HEK293 (cell line): ENCODE measurements at regions not wholly inside any gene's neighbourhood (a gene's known extent, or its start where the extent isn't known, plus 50 kb on each side); places are given as distances from the start of the nearest gene placed in this dataset.
A peak's percentile ranks its signal among the peaks of the same experiment; 100 is the strongest.

ENCODE experiments used
- ZBTB17 ChIP-seq: fragments of 450-650 bp; formaldehyde crosslinking; IDR thresholded peaks from 2 replicates; pipeline ENCODE4 v1.5.1; 2016; ENCODE audit warnings: missing biosample characterization, missing genetic modification characterization
- ZNF132 ChIP-seq: fragments of 450-650 bp; formaldehyde crosslinking; IDR thresholded peaks from 2 replicates; pipeline ENCODE4 v1.5.1; 2017; ENCODE audit warnings: missing biosample characterization, missing genetic modification characterization, borderline replicate concordance
- ZNF16 ChIP-seq: fragments of 450-650 bp; formaldehyde crosslinking; IDR thresholded peaks from 2 replicates; pipeline ENCODE4 v1.5.1; 2016; ENCODE audit warnings: low read depth, missing biosample characterization, missing genetic modification characterization
- ZNF174 ChIP-seq: fragments of 450-650 bp; formaldehyde crosslinking; IDR thresholded peaks from 2 replicates; pipeline ENCODE4 v1.5.0; 2017; ENCODE audit warnings: missing biosample characterization, mild to moderate bottlenecking, missing genetic modification characterization
- ZNF19 ChIP-seq: fragments of 450-650 bp; formaldehyde crosslinking; IDR thresholded peaks from 2 replicates; pipeline ENCODE4; 2016; ENCODE audit warnings: missing biosample characterization, missing genetic modification characterization, low read depth
- ZNF214 ChIP-seq: fragments of 450-650 bp; formaldehyde crosslinking; IDR thresholded peaks from 2 replicates; pipeline ENCODE4 v1.5.1; 2017; ENCODE audit warnings: missing biosample characterization, mild to moderate bottlenecking, missing genetic modification characterization, borderline replicate concordance
- ZNF311 ChIP-seq: fragments of 450-650 bp; formaldehyde crosslinking; IDR thresholded peaks from 2 replicates; pipeline ENCODE4 v1.5.1; 2017; ENCODE audit warnings: missing biosample characterization, missing genetic modification characterization, borderline replicate concordance
- ZNF324 ChIP-seq: fragments of 450-650 bp; formaldehyde crosslinking; IDR thresholded peaks from 2 replicates; pipeline ENCODE4 v1.5.1; 2016; ENCODE audit warnings: missing biosample characterization, missing genetic modification characterization
- ZNF335 ChIP-seq: fragments of 450-650 bp; formaldehyde crosslinking; conservative IDR thresholded peaks from 2 replicates; pipeline ENCODE4 v1.5.1; 2016; ENCODE audit warnings: missing biosample characterization, missing genetic modification characterization
- ZNF350 ChIP-seq: fragments of 450-650 bp; formaldehyde crosslinking; IDR thresholded peaks from 2 replicates; pipeline ENCODE4 v1.5.0; 2017; ENCODE audit warnings: missing biosample characterization, mild to moderate bottlenecking, missing genetic modification characterization
- ZNF366 ChIP-seq: fragments of 450-650 bp; formaldehyde crosslinking; conservative IDR thresholded peaks from 2 replicates; pipeline ENCODE4 v1.5.1; 2016; ENCODE audit warnings: missing biosample characterization, missing genetic modification characterization
- ZNF514 ChIP-seq: fragments of 450-650 bp; formaldehyde crosslinking; IDR thresholded peaks from 2 replicates; pipeline ENCODE4 v1.5.1; 2016; ENCODE audit warnings: missing biosample characterization, missing genetic modification characterization
- ZNF623 ChIP-seq: fragments of 450-650 bp; formaldehyde crosslinking; IDR thresholded peaks from 2 replicates; pipeline ENCODE4 v1.5.1; 2016; ENCODE audit warnings: missing biosample characterization, missing genetic modification characterization
- ZNF660 ChIP-seq: fragments of 450-650 bp; IDR thresholded peaks from 2 replicates; pipeline ENCODE4 v1.5.1; 2018; ENCODE audit warnings: missing biosample characterization, mild to moderate bottlenecking, missing genetic modification characterization
- ZNF837 ChIP-seq: fragments of 450-650 bp; formaldehyde crosslinking; IDR thresholded peaks from 2 replicates; pipeline ENCODE4 v1.5.1; 2016; ENCODE audit warnings: missing biosample characterization, missing genetic modification characterization
- TF ChIP-seq, protein P1 (sequence below): fragments of 450-650 bp; formaldehyde crosslinking; conservative IDR thresholded peaks from 2 replicates; pipeline ENCODE4 v1.5.1; 2016; ENCODE audit warnings: low read depth, missing biosample characterization, missing genetic modification characterization
- TF ChIP-seq, protein P2 (sequence below): fragments of 450-650 bp; formaldehyde crosslinking; IDR thresholded peaks from 2 replicates; pipeline ENCODE4 v1.5.1; 2016; ENCODE audit warnings: missing biosample characterization, missing genetic modification characterization
- TF ChIP-seq, protein P3 (sequence below): fragments of 450-650 bp; formaldehyde crosslinking; IDR thresholded peaks from 2 replicates; pipeline ENCODE4 v1.5.1; 2016; ENCODE audit warnings: missing biosample characterization, missing genetic modification characterization
- TF ChIP-seq, protein P4 (sequence below): fragments of 450-650 bp; formaldehyde crosslinking; IDR thresholded peaks from 2 replicates; pipeline ENCODE4 v1.5.1; 2017; ENCODE audit warnings: missing biosample characterization, missing genetic modification characterization
- TF ChIP-seq, protein P5 (sequence below): fragments of 450-650 bp; formaldehyde crosslinking; IDR thresholded peaks from 2 replicates; pipeline ENCODE4 v1.5.1; 2016; ENCODE audit warnings: missing biosample characterization, missing genetic modification characterization
- TF ChIP-seq, protein P6 (sequence below): fragments of 450-650 bp; formaldehyde crosslinking; IDR thresholded peaks from 2 replicates; pipeline ENCODE4 v1.5.1; 2016; ENCODE audit warnings: missing biosample characterization, missing genetic modification characterization

DNA sequence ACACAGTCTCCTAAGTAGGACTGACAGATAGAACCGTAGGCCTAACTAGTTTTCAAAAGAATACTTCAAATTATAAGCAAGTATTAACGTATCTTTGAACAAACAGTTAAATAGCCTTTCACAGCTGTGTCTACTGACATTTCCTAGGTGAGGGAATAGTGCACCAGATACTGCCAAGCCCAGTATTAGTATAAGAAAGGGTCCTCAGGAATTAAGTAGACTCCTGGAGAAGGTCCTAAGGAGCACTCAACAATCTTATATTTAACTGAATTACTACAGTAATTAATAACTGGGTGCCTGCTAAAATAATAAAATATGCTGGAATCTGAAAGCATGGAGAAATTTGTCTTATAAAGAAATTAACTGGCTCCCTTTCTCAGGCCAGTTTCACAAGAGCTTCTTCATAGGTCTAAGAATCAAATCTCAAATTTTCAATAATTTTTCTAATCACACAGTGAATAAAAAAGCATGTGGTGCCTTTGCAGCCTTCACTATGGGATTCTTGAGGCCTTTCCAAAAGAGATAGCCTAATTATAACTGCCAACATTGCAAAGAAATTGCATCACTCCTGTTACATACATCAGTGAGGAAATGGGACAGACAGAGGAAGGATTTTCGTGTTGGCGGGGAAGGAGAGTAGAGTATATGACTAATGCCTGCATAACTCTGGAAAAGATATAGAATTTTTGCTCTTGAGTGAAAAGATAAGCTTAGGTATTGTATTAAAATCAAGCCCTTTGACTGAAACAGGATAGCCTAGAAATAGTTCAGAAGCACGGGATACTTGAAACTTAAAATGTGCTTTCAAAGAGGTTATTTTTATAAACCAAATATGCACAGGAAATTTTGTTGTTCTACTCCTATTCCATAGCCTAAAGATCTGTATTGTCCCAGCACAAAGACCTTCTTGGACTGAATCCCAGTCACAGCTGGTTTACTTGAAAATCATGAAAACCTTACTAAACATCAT lies 228.6 kb upstream of the STK17B start (continued):
- TF ChIP-seq ZNF514 (tag by site-specific recombination) (no peak), ZNF132 (tag by site-specific recombination) (no peak), ZNF324 (tag by site-specific recombination) (no peak), ZNF311 (tag by site-specific recombination) (no peak), ZNF16 (tag by site-specific recombination) (no peak), ZBTB17 (tag by site-specific recombination) (peak; percentile 57), ZNF350 (no peak), ZNF19 (no peak), ZNF837 (no peak), ZNF660 (tag by site-specific recombination) (peak; percentile 58; the same call in 1 of the 2 replicates), ZNF214 (tag by site-specific recombination) (no peak), ZNF174 (tag by site-specific recombination) (no peak), ZNF366 (tag by site-specific recombination) (peak; percentile 49; the same call in 1 of the 2 replicates), ZNF623 (tag by site-specific recombination) (no peak), ZNF335 (peak; percentile 59)
- TF ChIP-seq, protein P1, sequence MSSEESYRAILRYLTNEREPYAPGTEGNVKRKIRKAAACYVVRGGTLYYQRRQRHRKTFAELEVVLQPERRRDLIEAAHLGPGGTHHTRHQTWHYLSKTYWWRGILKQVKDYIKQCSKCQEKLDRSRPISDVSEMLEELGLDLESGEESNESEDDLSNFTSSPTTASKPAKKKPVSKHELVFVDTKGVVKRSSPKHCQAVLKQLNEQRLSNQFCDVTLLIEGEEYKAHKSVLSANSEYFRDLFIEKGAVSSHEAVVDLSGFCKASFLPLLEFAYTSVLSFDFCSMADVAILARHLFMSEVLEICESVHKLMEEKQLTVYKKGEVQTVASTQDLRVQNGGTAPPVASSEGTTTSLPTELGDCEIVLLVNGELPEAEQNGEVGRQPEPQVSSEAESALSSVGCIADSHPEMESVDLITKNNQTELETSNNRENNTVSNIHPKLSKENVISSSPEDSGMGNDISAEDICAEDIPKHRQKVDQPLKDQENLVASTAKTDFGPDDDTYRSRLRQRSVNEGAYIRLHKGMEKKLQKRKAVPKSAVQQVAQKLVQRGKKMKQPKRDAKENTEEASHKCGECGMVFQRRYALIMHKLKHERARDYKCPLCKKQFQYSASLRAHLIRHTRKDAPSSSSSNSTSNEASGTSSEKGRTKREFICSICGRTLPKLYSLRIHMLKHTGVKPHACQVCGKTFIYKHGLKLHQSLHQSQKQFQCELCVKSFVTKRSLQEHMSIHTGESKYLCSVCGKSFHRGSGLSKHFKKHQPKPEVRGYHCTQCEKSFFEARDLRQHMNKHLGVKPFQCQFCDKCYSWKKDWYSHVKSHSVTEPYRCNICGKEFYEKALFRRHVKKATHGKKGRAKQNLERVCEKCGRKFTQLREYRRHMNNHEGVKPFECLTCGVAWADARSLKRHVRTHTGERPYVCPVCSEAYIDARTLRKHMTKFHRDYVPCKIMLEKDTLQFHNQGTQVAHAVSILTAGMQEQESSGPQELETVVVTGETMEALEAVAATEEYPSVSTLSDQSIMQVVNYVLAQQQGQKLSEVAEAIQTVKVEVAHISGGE (tag by site-specific recombination) = no peak
- TF ChIP-seq, protein P2, sequence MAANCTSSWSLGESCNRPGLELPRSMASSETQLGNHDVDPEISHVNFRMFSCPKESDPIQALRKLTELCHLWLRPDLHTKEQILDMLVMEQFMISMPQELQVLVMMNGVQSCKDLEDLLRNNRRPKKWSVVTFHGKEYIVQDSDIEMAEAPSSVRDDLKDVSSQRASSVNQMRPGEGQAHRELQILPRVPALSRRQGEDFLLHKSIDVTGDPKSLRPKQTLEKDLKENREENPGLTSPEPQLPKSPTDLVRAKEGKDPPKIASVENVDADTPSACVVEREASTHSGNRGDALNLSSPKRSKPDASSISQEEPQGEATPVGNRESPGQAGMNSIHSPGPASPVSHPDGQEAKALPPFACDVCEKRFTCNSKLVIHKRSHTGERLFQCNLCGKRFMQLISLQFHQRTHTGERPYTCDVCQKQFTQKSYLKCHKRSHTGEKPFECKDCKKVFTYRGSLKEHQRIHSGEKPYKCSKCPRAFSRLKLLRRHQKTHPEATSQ = no peak
- TF ChIP-seq, protein P3, sequence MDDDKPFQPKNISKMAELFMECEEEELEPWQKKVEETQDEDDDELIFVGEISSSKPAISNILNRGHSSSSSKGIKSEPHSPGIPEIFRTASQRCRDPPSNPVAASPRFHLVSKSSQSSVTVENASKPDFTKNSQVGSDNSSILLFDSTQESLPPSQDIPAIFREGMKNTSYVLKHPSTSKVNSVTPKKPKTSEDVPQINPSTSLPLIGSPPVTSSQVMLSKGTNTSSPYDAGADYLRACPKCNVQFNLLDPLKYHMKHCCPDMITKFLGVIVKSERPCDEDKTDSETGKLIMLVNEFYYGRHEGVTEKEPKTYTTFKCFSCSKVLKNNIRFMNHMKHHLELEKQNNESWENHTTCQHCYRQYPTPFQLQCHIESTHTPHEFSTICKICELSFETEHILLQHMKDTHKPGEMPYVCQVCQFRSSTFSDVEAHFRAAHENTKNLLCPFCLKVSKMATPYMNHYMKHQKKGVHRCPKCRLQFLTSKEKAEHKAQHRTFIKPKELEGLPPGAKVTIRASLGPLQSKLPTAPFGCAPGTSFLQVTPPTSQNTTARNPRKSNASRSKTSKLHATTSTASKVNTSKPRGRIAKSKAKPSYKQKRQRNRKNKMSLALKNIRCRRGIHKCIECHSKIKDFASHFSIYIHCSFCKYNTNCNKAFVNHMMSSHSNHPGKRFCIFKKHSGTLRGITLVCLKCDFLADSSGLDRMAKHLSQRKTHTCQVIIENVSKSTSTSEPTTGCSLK (tag by site-specific recombination) = no peak
- TF ChIP-seq, protein P4, sequence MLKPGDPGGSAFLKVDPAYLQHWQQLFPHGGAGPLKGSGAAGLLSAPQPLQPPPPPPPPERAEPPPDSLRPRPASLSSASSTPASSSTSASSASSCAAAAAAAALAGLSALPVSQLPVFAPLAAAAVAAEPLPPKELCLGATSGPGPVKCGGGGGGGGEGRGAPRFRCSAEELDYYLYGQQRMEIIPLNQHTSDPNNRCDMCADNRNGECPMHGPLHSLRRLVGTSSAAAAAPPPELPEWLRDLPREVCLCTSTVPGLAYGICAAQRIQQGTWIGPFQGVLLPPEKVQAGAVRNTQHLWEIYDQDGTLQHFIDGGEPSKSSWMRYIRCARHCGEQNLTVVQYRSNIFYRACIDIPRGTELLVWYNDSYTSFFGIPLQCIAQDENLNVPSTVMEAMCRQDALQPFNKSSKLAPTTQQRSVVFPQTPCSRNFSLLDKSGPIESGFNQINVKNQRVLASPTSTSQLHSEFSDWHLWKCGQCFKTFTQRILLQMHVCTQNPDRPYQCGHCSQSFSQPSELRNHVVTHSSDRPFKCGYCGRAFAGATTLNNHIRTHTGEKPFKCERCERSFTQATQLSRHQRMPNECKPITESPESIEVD (tag by site-specific recombination) = peak; percentile 68
- TF ChIP-seq, protein P5, sequence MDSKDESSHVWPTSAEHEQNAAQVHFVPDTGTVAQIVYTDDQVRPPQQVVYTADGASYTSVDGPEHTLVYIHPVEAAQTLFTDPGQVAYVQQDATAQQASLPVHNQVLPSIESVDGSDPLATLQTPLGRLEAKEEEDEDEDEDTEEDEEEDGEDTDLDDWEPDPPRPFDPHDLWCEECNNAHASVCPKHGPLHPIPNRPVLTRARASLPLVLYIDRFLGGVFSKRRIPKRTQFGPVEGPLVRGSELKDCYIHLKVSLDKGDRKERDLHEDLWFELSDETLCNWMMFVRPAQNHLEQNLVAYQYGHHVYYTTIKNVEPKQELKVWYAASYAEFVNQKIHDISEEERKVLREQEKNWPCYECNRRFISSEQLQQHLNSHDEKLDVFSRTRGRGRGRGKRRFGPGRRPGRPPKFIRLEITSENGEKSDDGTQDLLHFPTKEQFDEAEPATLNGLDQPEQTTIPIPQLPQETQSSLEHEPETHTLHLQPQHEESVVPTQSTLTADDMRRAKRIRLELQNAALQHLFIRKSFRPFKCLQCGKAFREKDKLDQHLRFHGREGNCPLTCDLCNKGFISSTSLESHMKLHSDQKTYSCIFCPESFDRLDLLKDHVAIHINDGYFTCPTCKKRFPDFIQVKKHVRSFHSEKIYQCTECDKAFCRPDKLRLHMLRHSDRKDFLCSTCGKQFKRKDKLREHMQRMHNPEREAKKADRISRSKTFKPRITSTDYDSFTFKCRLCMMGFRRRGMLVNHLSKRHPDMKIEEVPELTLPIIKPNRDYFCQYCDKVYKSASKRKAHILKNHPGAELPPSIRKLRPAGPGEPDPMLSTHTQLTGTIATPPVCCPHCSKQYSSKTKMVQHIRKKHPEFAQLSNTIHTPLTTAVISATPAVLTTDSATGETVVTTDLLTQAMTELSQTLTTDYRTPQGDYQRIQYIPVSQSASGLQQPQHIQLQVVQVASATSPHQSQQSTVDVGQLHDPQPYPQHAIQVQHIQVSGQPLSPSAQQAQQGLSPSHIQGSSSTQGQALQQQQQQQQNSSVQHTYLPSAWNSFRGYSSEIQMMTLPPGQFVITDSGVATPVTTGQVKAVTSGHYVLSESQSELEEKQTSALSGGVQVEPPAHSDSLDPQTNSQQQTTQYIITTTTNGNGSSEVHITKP (tag by site-specific recombination) = no peak
- TF ChIP-seq, protein P6, sequence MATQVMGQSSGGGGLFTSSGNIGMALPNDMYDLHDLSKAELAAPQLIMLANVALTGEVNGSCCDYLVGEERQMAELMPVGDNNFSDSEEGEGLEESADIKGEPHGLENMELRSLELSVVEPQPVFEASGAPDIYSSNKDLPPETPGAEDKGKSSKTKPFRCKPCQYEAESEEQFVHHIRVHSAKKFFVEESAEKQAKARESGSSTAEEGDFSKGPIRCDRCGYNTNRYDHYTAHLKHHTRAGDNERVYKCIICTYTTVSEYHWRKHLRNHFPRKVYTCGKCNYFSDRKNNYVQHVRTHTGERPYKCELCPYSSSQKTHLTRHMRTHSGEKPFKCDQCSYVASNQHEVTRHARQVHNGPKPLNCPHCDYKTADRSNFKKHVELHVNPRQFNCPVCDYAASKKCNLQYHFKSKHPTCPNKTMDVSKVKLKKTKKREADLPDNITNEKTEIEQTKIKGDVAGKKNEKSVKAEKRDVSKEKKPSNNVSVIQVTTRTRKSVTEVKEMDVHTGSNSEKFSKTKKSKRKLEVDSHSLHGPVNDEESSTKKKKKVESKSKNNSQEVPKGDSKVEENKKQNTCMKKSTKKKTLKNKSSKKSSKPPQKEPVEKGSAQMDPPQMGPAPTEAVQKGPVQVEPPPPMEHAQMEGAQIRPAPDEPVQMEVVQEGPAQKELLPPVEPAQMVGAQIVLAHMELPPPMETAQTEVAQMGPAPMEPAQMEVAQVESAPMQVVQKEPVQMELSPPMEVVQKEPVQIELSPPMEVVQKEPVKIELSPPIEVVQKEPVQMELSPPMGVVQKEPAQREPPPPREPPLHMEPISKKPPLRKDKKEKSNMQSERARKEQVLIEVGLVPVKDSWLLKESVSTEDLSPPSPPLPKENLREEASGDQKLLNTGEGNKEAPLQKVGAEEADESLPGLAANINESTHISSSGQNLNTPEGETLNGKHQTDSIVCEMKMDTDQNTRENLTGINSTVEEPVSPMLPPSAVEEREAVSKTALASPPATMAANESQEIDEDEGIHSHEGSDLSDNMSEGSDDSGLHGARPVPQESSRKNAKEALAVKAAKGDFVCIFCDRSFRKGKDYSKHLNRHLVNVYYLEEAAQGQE (tag by site-specific recombination) = no peak
